Esophagus squamous epithelium (tissue), 5 donors: ENCODE measurements at regions not wholly inside any gene's neighbourhood (a gene's known extent, or its start where the extent isn't known, plus 50 kb on each side); places are given as distances from the start of the nearest gene placed in this dataset.

Source experiments
- DNase-seq: peaks from one replicate; lab custom pipeline; 2025; lab: John Stamatoyannopoulos, UW
- H3K27ac ChIP-seq, 4 donors: fragments of 200-600 bp; sonication (generic); one replicate each; pipeline ENCODE4 v1.5.1; 2016 to 2019; ENCODE audit warnings: mild to moderate bottlenecking in 1 of 4
- H3K27me3 ChIP-seq, 4 donors: fragments of 200-600 bp; sonication (generic); 1 replicate in 3 of 4; 2 replicates in 1 of 4; pipeline versions ENCODE4 v1.5.1 to v1.6.0; 2017 to 2021; ENCODE audit warnings: antibody characterized with exemption in 1 of 4
- H3K36me3 ChIP-seq, 3 donors: fragments of 200-600 bp; sonication (generic); one replicate each; pipeline ENCODE4 v1.5.1; 2016 to 2019
- H3K4me1 ChIP-seq, 3 donors: fragments of 200-600 bp; sonication (generic); one replicate each; pipeline ENCODE4 v1.5.1; 2017 to 2019
- H3K4me3 ChIP-seq, 4 donors: fragments of 200-600 bp; sonication (generic); 1 replicate in 3 of 4; 2 replicates in 1 of 4; pipeline ENCODE4 v1.5.1; 2016 to 2019; ENCODE audit warnings: mild to moderate bottlenecking in 2 of 4, moderate library complexity in 1 of 4
- H3K9me3 ChIP-seq, 3 donors: fragments of 200-600 bp; sonication (generic); one replicate each; pipeline ENCODE4 v1.5.1; 2016 to 2019
- CTCF ChIP-seq, 6 experiments: fragments of 450-650 bp in 4 of 6; fragments of 200-600 bp in 2 of 6; sonication (generic) in 2 of 6; IDR thresholded peaks; one replicate each; pipeline ENCODE4 v1.5.1; 2016 to 2019; ENCODE audit warnings: antibody characterized with exemption in 6 of 6, mild to moderate bottlenecking in 4 of 6, moderate library complexity in 4 of 6
- POLR2A ChIP-seq, 4 donors: fragments of 450-650 bp; IDR thresholded peaks; one replicate each; pipeline ENCODE4 v1.6.1; 2017; ENCODE audit warnings: antibody characterized with exemption in 4 of 4, mild to moderate bottlenecking in 4 of 4, moderate library complexity in 3 of 4
- WGBS, 2 donors: methylation state at CpG; one replicate each; pipeline ENCODE4 v1.1.5; 2018; 5-methylcytosine and 5-hydroxymethylcytosine counted together
- intact Hi-C: fragments of 100-400 bp; cut with DNase I; formaldehyde crosslinking; loops from one replicate; pipeline ENCODE4 v1.15.0; 2022
- donor health status: DM: yes; HTN: yes; CAD: no.

GRCh38 chr5:5883562-5883961 lies 461.1 kb downstream of the ICE1 start:
- no peak for TF ChIP-seq CTCF (IDR thresholded peaks at IDR 0.05)
- TF ChIP-seq POLR2A (IDR thresholded peaks at IDR 0.05) = no peak
- Histone ChIP-seq H3K27me3 (peaks cover 0 to 25% (median 0%) of the 10 kb centered on the region in 4 donors), H3K9me3 (no peaks in the 10 kb centered on the region), H3K36me3 (no peaks in the 10 kb centered on the region), H3K4me3 (no peak overlapping the region), H3K27ac (no peak overlapping the region), H3K4me1 (peaks cover 0 to 7% (median 0%) of the 10 kb centered on the region in 3 donors)
- DNase-seq = no peak
- intact Hi-C loops = loop anchor here (10.0 kb wide), 2 partner anchors 389 to 691 kb away; no protein-coding TSS in a partner anchor
- WGBS, 2 donors = 14% methylated on average over 1 of the region's 5 CpGs; no CpG with 5 or more reads in 1 of the 2 donors

GRCh38 chr5:5883146-5883545 lies 460.7 kb downstream of the ICE1 start:
- intact Hi-C loops = loop anchor here (10.0 kb wide), 2 partner anchors 388 to 692 kb away; no protein-coding TSS in a partner anchor
- H3K36me3 ChIP-seq = no peaks in the 10 kb centered on the region
- 50 to 82% methylated on average over 5 of the region's 5 CpGs for WGBS, 2 donors
- H3K27me3 ChIP-seq = peaks cover 0 to 25% (median 0%) of the 10 kb centered on the region in 4 donors
- DNase-seq = no peak
- H3K4me3 ChIP-seq = no peak overlapping the region
- no peak for TF ChIP-seq CTCF (IDR thresholded peaks at IDR 0.05)
- no peak for TF ChIP-seq POLR2A (IDR thresholded peaks at IDR 0.05)
- no peak overlapping the region for H3K27ac ChIP-seq
- peaks cover 0 to 7% (median 0%) of the 10 kb centered on the region in 3 donors for H3K4me1 ChIP-seq
- H3K9me3 ChIP-seq = no peaks in the 10 kb centered on the region

- intact Hi-C loops = loop anchor here (10.0 kb wide), 2 partner anchors 388 to 692 kb away; no protein-coding TSS in a partner anchor
- WGBS, 2 donors = 57 to 63% methylated on average over 6 of the region's 6 CpGs
- DNase-seq = no peak
- H3K9me3 ChIP-seq = no peaks in the 10 kb centered on the region
- H3K27ac ChIP-seq = no peak overlapping the region
- H3K4me3 ChIP-seq = no peak overlapping the region
- peaks cover 0 to 7% (median 0%) of the 10 kb centered on the region in 3 donors for H3K4me1 ChIP-seq
- peaks cover 0 to 25% (median 0%) of the 10 kb centered on the region in 4 donors for H3K27me3 ChIP-seq
- no peak for TF ChIP-seq CTCF (IDR thresholded peaks at IDR 0.05)
- TF ChIP-seq POLR2A (IDR thresholded peaks at IDR 0.05) = no peak
- no peaks in the 10 kb centered on the region for H3K36me3 ChIP-seq
Measured at GRCh38 chr5:5882706-5883105, 460.2 kb downstream of the ICE1 start.

- no peaks in the 10 kb centered on the region for H3K9me3 ChIP-seq
- H3K27ac ChIP-seq = no peak overlapping the region
- intact Hi-C loops = loop anchor here (10.0 kb wide), 2 partner anchors 386 to 694 kb away; no protein-coding TSS in a partner anchor
- peaks cover 0 to 14% (median 0%) of the 10 kb centered on the region in 4 donors for H3K27me3 ChIP-seq
- TF ChIP-seq CTCF (IDR thresholded peaks at IDR 0.05) = no peak
- no peak for TF ChIP-seq POLR2A (IDR thresholded peaks at IDR 0.05)
- WGBS, 2 donors = 50 to 57% methylated on average over 4 to 5 of the region's 5 CpGs
- no peak for DNase-seq
- H3K36me3 ChIP-seq = no peaks in the 10 kb centered on the region
- H3K4me1 ChIP-seq = no peaks in the 10 kb centered on the region
- no peak overlapping the region for H3K4me3 ChIP-seq
Measured at GRCh38 chr5:5881294-5881693, 458.8 kb downstream of the ICE1 start.

- 85 to 88% methylated on average over 9 of the region's 9 CpGs for WGBS, 2 donors
- no peak overlapping the region for H3K27ac ChIP-seq
- no peaks in the 10 kb centered on the region for H3K36me3 ChIP-seq
- no peak overlapping the region for H3K4me3 ChIP-seq
- H3K4me1 ChIP-seq = no peaks in the 10 kb centered on the region
- intact Hi-C loops = loop anchor here (10.0 kb wide), 2 partner anchors 385 to 695 kb away; no protein-coding TSS in a partner anchor
- TF ChIP-seq CTCF (IDR thresholded peaks at IDR 0.05) (no peak), POLR2A (IDR thresholded peaks at IDR 0.05) (no peak)
- peaks cover 0 to 5% (median 0%) of the 10 kb centered on the region in 4 donors for H3K27me3 ChIP-seq
- H3K9me3 ChIP-seq = no peaks in the 10 kb centered on the region
- no peak for DNase-seq
Measured at GRCh38 chr5:5880077-5880763, 457.7 kb downstream of the ICE1 start.
